GM23248 (cell line): ENCODE measurements at regions not wholly inside any gene's neighbourhood (a gene's known extent, or its start where the extent isn't known, plus 50 kb on each side); places are given as distances from the start of the nearest gene placed in this dataset.

Experiments used
- DNase-seq: peaks from one replicate; pipeline ENCODE4 v3.0.0-alpha.2; 2015
- H2AFZ ChIP-seq: fragments of 200-600 bp; sonication (generic); 2 replicates; pipeline ENCODE4 v1.6.1; 2016; ENCODE audit warnings: antibody characterized with exemption
- H3F3A ChIP-seq: fragments of 200-600 bp; sonication (generic); 2 replicates; pipeline ENCODE4 v1.6.1; 2016; ENCODE audit warnings: mild to moderate bottlenecking, antibody characterized with exemption, mixed run types; ENCODE audit not compliant: insufficient read depth
- H3K27ac ChIP-seq: fragments of 200-600 bp; sonication (generic); 2 replicates; pipeline ENCODE4 v1.5.1; 2016; ENCODE audit warnings: mild to moderate bottlenecking
- H3K27me3 ChIP-seq: fragments of 200-600 bp; sonication (generic); replicated peaks from 2 replicates; pipeline ENCODE4 v1.6.1; 2016; ENCODE audit warnings: mild to moderate bottlenecking; ENCODE audit not compliant: insufficient read depth
- H3K36me3 ChIP-seq: fragments of 200-600 bp; sonication (generic); 2 replicates; pipeline ENCODE4 v1.6.1; 2016; ENCODE audit warnings: low read depth, mild to moderate bottlenecking
- H3K4me1 ChIP-seq: fragments of 200-600 bp; sonication (generic); 2 replicates; pipeline ENCODE4 v1.6.1; 2016; ENCODE audit warnings: mild to moderate bottlenecking; ENCODE audit not compliant: insufficient read depth
- H3K4me2 ChIP-seq: fragments of 200-600 bp; sonication (generic); one replicate; pipeline ENCODE4 v1.6.1; 2016; ENCODE audit warnings: mild to moderate bottlenecking; ENCODE audit not compliant: unreplicated experiment
- H3K4me3 ChIP-seq: fragments of 200-600 bp; sonication (generic); 2 replicates; pipeline ENCODE4 v1.5.1; 2016; ENCODE audit warnings: mild to moderate bottlenecking
- H3K79me2 ChIP-seq: fragments of 200-600 bp; sonication (generic); 2 replicates; pipeline ENCODE4 v1.6.1; 2016; ENCODE audit warnings: mild to moderate bottlenecking; ENCODE audit not compliant: insufficient read depth
- H3K9ac ChIP-seq: fragments of 200-600 bp; sonication (generic); 2 replicates; pipeline ENCODE4 v1.6.1; 2016; ENCODE audit warnings: mild to moderate bottlenecking
- H3K9me2 ChIP-seq: fragments of 200-600 bp; sonication (generic); 2 replicates; pipeline ENCODE4 v1.6.1; 2016; ENCODE audit warnings: mixed run types, mild to moderate bottlenecking, moderate library complexity; ENCODE audit not compliant: insufficient read depth
- H3K9me3 ChIP-seq: fragments of 200-600 bp; sonication (generic); one replicate; pipeline ENCODE4 v1.6.1; 2017; ENCODE audit warnings: low read depth
- H4K20me1 ChIP-seq: fragments of 200-600 bp; sonication (generic); 2 replicates; pipeline ENCODE4 v1.6.0; 2016; ENCODE audit not compliant: insufficient read depth
- EZH2 ChIP-seq: fragments of 200-600 bp; sonication (generic); IDR thresholded peaks from 2 replicates; pipeline ENCODE4 v1.6.1; 2018; ENCODE audit warnings: antibody characterized with exemption, mild to moderate bottlenecking; ENCODE audit not compliant: insufficient read depth, poor library complexity, severe bottlenecking
- EZH2phosphoT487 ChIP-seq: fragments of 200-600 bp; sonication (generic); IDR thresholded peaks from 2 replicates; pipeline ENCODE4 v1.6.1; 2018; ENCODE audit warnings: antibody characterized with exemption, moderate library complexity, mild to moderate bottlenecking, low read depth; ENCODE audit not compliant: insufficient read depth
- WGBS, 2 experiments: methylation state at CpG; one replicate each; pipeline ENCODE4 v1.1.6; 2015 to 2017; ENCODE audit warnings: low lambda C conversion rate in 2 of 2, low coverage in 1 of 2; ENCODE audit errors: missing lambda C conversion rate in 2 of 2; 5-methylcytosine and 5-hydroxymethylcytosine counted together
- in situ Hi-C: fragments of 300-500 bp; cut with MboI; formaldehyde crosslinking; loops from 2 replicates; pipeline ENCODE4 v1.15.0; 2020

GRCh38 chr9:118596374-118597015, 772.7 kb downstream of the BRINP1 start:
- WGBS, 2 experiments = 57 to 64% methylated on average over 5 of the region's 5 CpGs
- no peaks in the 10 kb centered on the region for H3K9me3 ChIP-seq
- H3K4me3 ChIP-seq = no peak overlapping the region
- in situ Hi-C loops = no loop called here
- no peak for DNase-seq
- no peaks in the 10 kb centered on the region for H3K4me1 ChIP-seq
- H3K27ac ChIP-seq = no peak overlapping the region
- no peak overlapping the region for H3K9ac ChIP-seq
- no peaks in the 10 kb centered on the region for H3K36me3 ChIP-seq
- H3K9me2 ChIP-seq = no peaks in the 10 kb centered on the region
- no peak overlapping the region for H3K4me2 ChIP-seq
- H3F3A ChIP-seq = no peaks in the 10 kb centered on the region
- H2AFZ ChIP-seq = no peak overlapping the region
- TF ChIP-seq EZH2phosphoT487 (no peak), EZH2 (no peak)
- H4K20me1 ChIP-seq = no peaks in the 10 kb centered on the region
- H3K27me3 ChIP-seq = no peaks in the 10 kb centered on the region
- no peaks in the 10 kb centered on the region for H3K79me2 ChIP-seq

DNA sequence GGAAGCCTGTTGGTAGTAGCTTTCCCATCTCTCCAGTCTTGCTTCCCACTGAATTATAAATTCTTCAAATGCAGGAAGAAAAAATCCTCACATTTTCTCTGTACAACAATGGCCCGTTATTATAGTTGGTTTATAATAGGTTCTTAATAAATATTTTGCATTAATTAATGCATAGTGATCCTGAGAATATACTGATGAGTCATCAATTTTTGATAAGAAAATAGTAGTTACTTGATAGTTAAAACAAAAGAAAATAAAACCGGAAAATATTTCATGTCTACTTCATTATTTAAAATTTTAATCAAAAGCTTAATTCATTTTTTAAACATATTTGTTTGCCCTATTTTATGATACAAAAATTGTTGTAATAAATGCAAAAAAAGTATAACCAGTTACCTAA, 762.6 kb downstream of the BRINP1 start:
- DNase-seq = no peak
- Histone ChIP-seq H3K4me2 (no peak overlapping the region), H3K27me3 (no peaks in the 10 kb centered on the region), H2AFZ (no peak overlapping the region), H3K36me3 (no peaks in the 10 kb centered on the region), H3K9me2 (no peaks in the 10 kb centered on the region), H3K4me3 (no peak overlapping the region), H4K20me1 (no peaks in the 10 kb centered on the region), H3K9me3 (no peaks in the 10 kb centered on the region), H3K9ac (no peak overlapping the region), H3F3A (peaks cover 17% of the 10 kb centered on the region), H3K4me1 (peaks cover 20% of the 10 kb centered on the region), H3K79me2 (no peaks in the 10 kb centered on the region), H3K27ac (no peak overlapping the region)
- WGBS, 2 experiments = 92 to 94% methylated on average over 2 of the region's 2 CpGs
- in situ Hi-C loops = no loop called here
- TF ChIP-seq EZH2phosphoT487 (no peak), EZH2 (no peak)

GRCh38 chr9:118609355-118610044, 759.7 kb downstream of the BRINP1 start:
- Histone ChIP-seq H3K9ac (peak overlapping the region; percentile 69), H3K9me2 (no peaks in the 10 kb centered on the region), H3K27me3 (no peaks in the 10 kb centered on the region), H3K4me3 (peak overlapping the region; percentile 32; the same call in 1 of the 2 replicates), H3K79me2 (no peaks in the 10 kb centered on the region), H3K27ac (peak overlapping the region; percentile 95), H2AFZ (peak overlapping the region; percentile 66), H3F3A (peaks cover 17% of the 10 kb centered on the region), H3K4me2 (peak overlapping the region; percentile 57), H3K4me1 (peaks cover 20% of the 10 kb centered on the region), H3K9me3 (no peaks in the 10 kb centered on the region), H3K36me3 (no peaks in the 10 kb centered on the region), H4K20me1 (no peaks in the 10 kb centered on the region)
- TF ChIP-seq EZH2 = no peak
- 3 to 4% methylated on average over 3 of the region's 3 CpGs for WGBS, 2 experiments
- in situ Hi-C loops = no loop called here
- peak; percentile 92 for DNase-seq

GRCh38 chr9:118612201-118612600, 757.0 kb downstream of the BRINP1 start:
- H3F3A ChIP-seq = peaks cover 17% of the 10 kb centered on the region
- H4K20me1 ChIP-seq = no peaks in the 10 kb centered on the region
- no peak overlapping the region for H3K4me3 ChIP-seq
- no peaks in the 10 kb centered on the region for H3K27me3 ChIP-seq
- no peak for TF ChIP-seq EZH2
- no peak for TF ChIP-seq EZH2phosphoT487
- 58 to 62% methylated on average over 3 of the region's 3 CpGs for WGBS, 2 experiments
- DNase-seq = no peak
- no peak overlapping the region for H2AFZ ChIP-seq
- H3K9me3 ChIP-seq = no peaks in the 10 kb centered on the region
- peaks cover 20% of the 10 kb centered on the region for H3K4me1 ChIP-seq
- H3K4me2 ChIP-seq = no peak overlapping the region
- no peaks in the 10 kb centered on the region for H3K9me2 ChIP-seq
- no peak overlapping the region for H3K9ac ChIP-seq
- H3K79me2 ChIP-seq = no peaks in the 10 kb centered on the region
- H3K27ac ChIP-seq = no peak overlapping the region
- in situ Hi-C loops = no loop called here
- H3K36me3 ChIP-seq = no peaks in the 10 kb centered on the region
